H1 (cell line): ENCODE measurements at regions not wholly inside any gene's neighbourhood (a gene's known extent, or its start where the extent isn't known, plus 50 kb on each side); places are given as distances from the start of the nearest gene placed in this dataset.

Source experiments
- CTCF ChIA-PET: fragments of 300-600 bp; sonication (Branson Sonifier 250); formaldehyde crosslinking; loops from one replicate; lab custom pipeline; 2021; ENCODE audit not compliant: partially characterized antibody; lab: Charles Lee
- POLR2A ChIA-PET: fragments of 300-600 bp; sonication (Branson Sonifier 250); formaldehyde crosslinking; loops from one replicate; lab custom pipeline; 2021; ENCODE audit warnings: inconsistent platforms; ENCODE audit not compliant: partially characterized antibody; lab: Charles Lee
- DNase-seq, 2 experiments: peaks; one replicate each; pipeline versions ENCODE4 v3.0.0 to v3.0.0-alpha.2; 2010 to 2022; ENCODE audit warnings: low spot score in 2 of 2, low read depth in 1 of 2, mixed read lengths in 1 of 2
- FAIRE-seq: peaks from 2 replicates; lab custom pipeline; 2011; peaks lifted over from hg19 to GRCh38; lab: Jason Lieb, UNC
- H2AFZ ChIP-seq: 2 replicates; pipeline ENCODE4 v1.8.1; 2012; ENCODE audit warnings: low read length, inconsistent platforms
- H2AK5ac ChIP-seq: 2 replicates; pipeline ENCODE4 v1.6.1; 2013; ENCODE audit warnings: low read depth, low read length
- H2BK120ac ChIP-seq: replicated peaks from 2 replicates; pipeline ENCODE3; 2013; ENCODE audit warnings: low read depth, low read length, inconsistent platforms
- H2BK12ac ChIP-seq: 2 replicates; pipeline ENCODE4 v1.6.1; 2013; ENCODE audit warnings: low read depth, low read length
- H2BK15ac ChIP-seq: 2 replicates; pipeline ENCODE4 v1.6.1; 2013; ENCODE audit warnings: low read length
- H2BK20ac ChIP-seq: 2 replicates; pipeline ENCODE4 v1.6.1; 2013; ENCODE audit warnings: low read length
- H2BK5ac ChIP-seq: 2 replicates; pipeline ENCODE4 v1.6.1; 2013; ENCODE audit warnings: low read depth, low read length
- H3K14ac ChIP-seq: 2 replicates; pipeline ENCODE4 v1.6.1; 2013; ENCODE audit warnings: inconsistent platforms; ENCODE audit not compliant: insufficient read length
- H3K18ac ChIP-seq: 2 replicates; pipeline ENCODE4 v1.6.1; 2013; ENCODE audit warnings: low read length; ENCODE audit errors: extremely low read depth
- H3K23ac ChIP-seq: 2 replicates; pipeline ENCODE4 v1.6.1; 2013; ENCODE audit warnings: inconsistent platforms; ENCODE audit not compliant: insufficient read length
- H3K23me2 ChIP-seq: 2 replicates; pipeline ENCODE4 v1.6.1; 2013; ENCODE audit warnings: low read depth, low read length
- H3K27ac ChIP-seq: 2 replicates; pipeline ENCODE4 v1.6.1; 2011; ENCODE audit warnings: low read depth, low read length, inconsistent platforms
- H3K27me3 ChIP-seq, 4 experiments: replicated peaks in 1 of 4; 1 replicate in 1 of 4; 2 replicates in 3 of 4; pipeline versions ENCODE4 v1.6.1 to v1.8.1; 2011 to 2013; ENCODE audit warnings: low read length in 3 of 4, mild to moderate bottlenecking in 3 of 4, inconsistent platforms in 2 of 4, mixed read lengths in 2 of 4, moderate library complexity in 1 of 4; ENCODE audit not compliant: control insufficient read depth in 3 of 4, insufficient read depth in 3 of 4; ENCODE audit errors: extremely low read depth in 1 of 4
- H3K36me3 ChIP-seq, 4 experiments: 2 replicates each; pipeline versions ENCODE4 v1.6.1 to v1.8.1; 2011 to 2013; ENCODE audit warnings: mild to moderate bottlenecking in 4 of 4, low read length in 3 of 4, moderate library complexity in 2 of 4, control low read depth in 1 of 4, inconsistent platforms in 1 of 4; ENCODE audit not compliant: insufficient read depth in 4 of 4, control insufficient read depth in 2 of 4
- H3K4ac ChIP-seq: replicated peaks from 2 replicates; pipeline ENCODE3; 2013; ENCODE audit warnings: low read length, low read depth, mixed read lengths, inconsistent platforms; ENCODE audit not compliant: insufficient read length
- H3K4me1 ChIP-seq, 4 experiments: replicated peaks in 1 of 4; 1 replicate in 1 of 4; 2 replicates in 3 of 4; pipeline versions ENCODE4 v1.6.1 to v1.8.1; 2011 to 2013; ENCODE audit warnings: low read length in 3 of 4, inconsistent platforms in 2 of 4, mixed read lengths in 1 of 4; ENCODE audit not compliant: insufficient read depth in 4 of 4, control insufficient read depth in 3 of 4
- H3K4me2 ChIP-seq, 2 experiments: 2 replicates each; pipeline versions ENCODE4 v1.6.1 to v1.8.1; 2011 to 2013; ENCODE audit warnings: low read depth in 2 of 2, low read length in 2 of 2, control low read depth in 1 of 2, inconsistent platforms in 1 of 2, mild to moderate bottlenecking in 1 of 2; ENCODE audit not compliant: insufficient read depth in 1 of 2
- H3K4me3 ChIP-seq, 4 experiments: fragments of 200-600, 300-600 bp in 1 of 4; sonication (generic), shearing (Covaris generic), sonication (Bioruptor Twin) in 1 of 4; 2 replicates each; pipeline versions ENCODE4 v1.5.1 to v1.8.1; 2011 to 2016; ENCODE audit warnings: low read length in 4 of 4, low read depth in 3 of 4, control low read depth in 2 of 4, inconsistent platforms in 2 of 4, mild to moderate bottlenecking in 2 of 4, mixed read lengths in 1 of 4, moderate library complexity in 1 of 4; ENCODE audit not compliant: insufficient read depth in 2 of 4; ENCODE audit errors: extremely low read depth in 1 of 4
- H3K56ac ChIP-seq: replicated peaks from 2 replicates; pipeline ENCODE3; 2013; ENCODE audit warnings: low read depth, mild to moderate bottlenecking, mixed read lengths, low read length, inconsistent platforms; ENCODE audit not compliant: insufficient read length
- H3K79me1 ChIP-seq: 2 replicates; pipeline ENCODE4 v1.6.1; 2013; ENCODE audit warnings: low read depth, low read length, control low read depth
- H3K79me2 ChIP-seq, 2 experiments: 2 replicates each; pipeline versions ENCODE4 v1.6.1 to v1.8.1; 2012 to 2013; ENCODE audit warnings: low read length in 2 of 2, mild to moderate bottlenecking in 2 of 2, inconsistent platforms in 1 of 2; ENCODE audit not compliant: insufficient read depth in 2 of 2, control insufficient read depth in 1 of 2
- H3K9ac ChIP-seq, 4 experiments: replicated peaks in 1 of 4; 1 replicate in 1 of 4; 2 replicates in 3 of 4; pipeline versions ENCODE4 v1.6.1 to v1.8.1; 2011 to 2013; ENCODE audit warnings: low read depth in 3 of 4, low read length in 3 of 4, control low read depth in 2 of 4, mild to moderate bottlenecking in 2 of 4, moderate library complexity in 2 of 4, inconsistent platforms in 1 of 4; ENCODE audit errors: extremely low read depth in 1 of 4
- H3K9me3 ChIP-seq, 2 experiments: 2 replicates each; pipeline versions ENCODE4 v1.6.1 to v1.8.1; 2012 to 2013; ENCODE audit warnings: mild to moderate bottlenecking in 2 of 2, moderate library complexity in 2 of 2, control low read depth in 1 of 2, inconsistent platforms in 1 of 2, low read depth in 1 of 2, low read length in 1 of 2, mixed read lengths in 1 of 2; ENCODE audit not compliant: insufficient read depth in 2 of 2
- H4K20me1 ChIP-seq, 2 experiments: replicated peaks in 1 of 2; 2 replicates each; pipeline versions ENCODE3 to v1.8.1; 2011 to 2013; ENCODE audit warnings: inconsistent platforms in 2 of 2, low read length in 2 of 2, mild to moderate bottlenecking in 1 of 2; ENCODE audit not compliant: insufficient read depth in 2 of 2, control insufficient read depth in 1 of 2
- H4K5ac ChIP-seq: 2 replicates; pipeline ENCODE4 v1.6.1; 2013; ENCODE audit warnings: low read length, low read depth, mixed read lengths, inconsistent platforms; ENCODE audit not compliant: insufficient read length
- H4K8ac ChIP-seq: 2 replicates; pipeline ENCODE4 v1.8.0; 2013; ENCODE audit warnings: mild to moderate bottlenecking, moderate library complexity, low read length, inconsistent platforms; ENCODE audit not compliant: insufficient read depth; ENCODE audit errors: extremely low read depth
- H4K91ac ChIP-seq: replicated peaks from 2 replicates; pipeline ENCODE3; 2013; ENCODE audit warnings: low read length, mixed read lengths, inconsistent platforms; ENCODE audit not compliant: insufficient read length
- TEAD4 ChIP-seq: IDR thresholded peaks from 2 replicates; pipeline ENCODE4 v1.6.1; 2012; ENCODE audit warnings: low read depth, low read length, inconsistent platforms, mixed read lengths
- YY1 ChIP-seq: IDR thresholded peaks from 2 replicates; pipeline ENCODE4 v1.6.1; 2011; ENCODE audit warnings: low read depth, mild to moderate bottlenecking, low read length
- WGBS, 2 experiments: shearing (Covaris generic) in 1 of 2; methylation state at CpG; one replicate each; pipeline versions ENCODE4 v1.1.6 to v1.1.7; 2013 to 2015; ENCODE audit warnings: low lambda C conversion rate in 2 of 2, mixed read lengths in 2 of 2, inconsistent platforms in 1 of 2, low coverage in 1 of 2, missing lambda C conversion rate in 1 of 2; ENCODE audit not compliant: insufficient replicate concordance in 2 of 2, insufficient coverage in 1 of 2, insufficient read length in 1 of 2; ENCODE audit errors: extremely low coverage in 1 of 2, missing lambda C conversion rate in 1 of 2; 5-methylcytosine and 5-hydroxymethylcytosine counted together

DNA sequence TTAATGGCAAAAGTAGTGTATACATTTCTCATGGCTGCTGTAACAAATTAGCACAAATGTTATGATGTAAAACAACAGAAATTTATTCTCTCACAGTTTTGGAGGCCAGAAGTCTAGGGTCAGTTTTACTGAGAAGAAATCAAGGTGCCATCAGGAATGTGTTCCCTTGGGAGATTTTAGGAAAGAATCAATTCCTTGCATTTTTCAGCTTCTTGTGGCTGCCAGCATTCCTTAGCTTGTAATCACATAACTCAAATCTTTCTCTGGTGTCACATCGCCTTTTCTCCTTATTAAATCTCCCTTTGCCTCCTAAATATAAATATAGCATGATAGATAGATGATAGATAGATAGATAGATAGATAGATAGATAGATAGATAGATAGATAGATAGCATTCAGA is 307.0 kb upstream of the REG3G start:
- Histone ChIP-seq H2BK5ac (no peak overlapping the region), H3K27ac (no peak overlapping the region), H4K5ac (no peak overlapping the region), H3K4ac (no peak overlapping the region), H3K36me3 (no peaks in the 10 kb centered on the region), H3K9me3 (no peaks in the 10 kb centered on the region), H4K20me1 (no peaks in the 10 kb centered on the region), H3K23me2 (no peaks in the 10 kb centered on the region), H2BK12ac (no peak overlapping the region), H3K14ac (no peak overlapping the region), H4K8ac (no peak overlapping the region), H2BK120ac (no peak overlapping the region), H3K4me3 (no peak overlapping the region), H4K91ac (no peak overlapping the region), H3K27me3 (no peaks in the 10 kb centered on the region), H2AFZ (no peak overlapping the region), H3K9ac (no peak overlapping the region), H3K18ac (no peak overlapping the region), H3K56ac (no peak overlapping the region), H2AK5ac (no peak overlapping the region), H3K4me2 (no peak overlapping the region), H3K79me1 (no peaks in the 10 kb centered on the region), H3K79me2 (no peaks in the 10 kb centered on the region), H3K23ac (no peak overlapping the region), H2BK15ac (no peak overlapping the region), H3K4me1 (no peaks in the 10 kb centered on the region), H2BK20ac (no peak overlapping the region)
- FAIRE-seq (no peak), DNase-seq (no peak)
- ChIA-PET CTCF (no interaction called here), POLR2A (interaction anchor here (0.6 kb wide), 1 partner anchor 455 kb away, joined by 3 read pairs; no protein-coding TSS in a partner anchor)
- 86% methylated on average over 1 of the region's 1 CpG; no CpG with 5 or more reads in 1 of the 2 experiments for WGBS, 2 experiments
- TF ChIP-seq TEAD4 (0 out of 2 replicates have a peak, but pooled peaks have one; percentile 55), YY1 (no peak)
